A549 (cell line): ENCODE measurements at regions not wholly inside any gene's neighbourhood (a gene's known extent, or its start where the extent isn't known, plus 50 kb on each side); places are given as distances from the start of the nearest gene placed in this dataset.

Experiments used
- HES2 ChIP-seq: fragments of >200 bp; sonication (Bioruptor Twin); formaldehyde crosslinking; IDR thresholded peaks from 2 replicates; pipeline ENCODE4 v1.6.1; 2016
- PHF8 ChIP-seq: fragments of 200-600 bp; sonication (generic); IDR thresholded peaks from 2 replicates; pipeline ENCODE4 v1.6.1; 2016; ENCODE audit warnings: low read depth, mild to moderate bottlenecking, antibody characterized with exemption, moderate library complexity, borderline replicate concordance

GRCh38 chr11:87493516-87493915, 455.8 kb downstream of the TMEM135 start:
- TF ChIP-seq PHF8 (no peak), HES2 (no peak)
